ENCODE measurements at regions not wholly inside any gene's neighbourhood (a gene's known extent, or its start where the extent isn't known, plus 50 kb on each side); places are given as distances from the start of the nearest gene placed in this dataset.

- TF ChIP-seq TEAD1 (CRISPR knock-in tag; IDR thresholded peaks at IDR 0.05) (no peak), CTCF (IDR thresholded peaks at IDR 0.05) (no peak), SP1 (CRISPR knock-in tag; conservative IDR thresholded peaks at IDR 0.05) (no peak), ATF6 (CRISPR knock-in tag; IDR thresholded peaks at IDR 0.05) (no peak), CBFB (CRISPR knock-in tag; IDR thresholded peaks at IDR 0.05; ENCODE audit: low read depth) (no peak), RELA (CRISPR knock-in tag; IDR thresholded peaks at IDR 0.05; ENCODE audit: borderline replicate concordance) (no peak), NFYB (CRISPR knock-in tag; conservative IDR thresholded peaks at IDR 0.05; ENCODE audit: low read depth) (no peak), ZNF219 (CRISPR knock-in tag; IDR thresholded peaks at IDR 0.05; ENCODE audit: borderline replicate concordance) (no peak), AFF4 (CRISPR knock-in tag; IDR thresholded peaks at IDR 0.05; ENCODE audit: borderline replicate concordance) (no peak), E2F4 (CRISPR knock-in tag; IDR thresholded peaks at IDR 0.05; ENCODE audit: borderline replicate concordance, low read depth) (no peak), NR2C2 (CRISPR knock-in tag; IDR thresholded peaks at IDR 0.05) (no peak)
Observed at GRCh38 chr12:127290251-127290650, 976.7 kb upstream of the TMEM132C start.
